Parathyroid adenoma (tissue), 2 donors: ENCODE measurements at regions not wholly inside any gene's neighbourhood (a gene's known extent, or its start where the extent isn't known, plus 50 kb on each side); places are given as distances from the start of the nearest gene placed in this dataset.

ENCODE experiments used
- H2AFZ ChIP-seq: fragments of 300-600 bp; sonication (generic); one replicate; pipeline ENCODE4 v1.7.0; 2017; ENCODE audit warnings: antibody characterized with exemption, mild to moderate bottlenecking
- H3K27ac ChIP-seq: fragments of 300-600 bp; sonication (generic); one replicate; pipeline ENCODE4 v1.7.0; 2017
- H3K27me3 ChIP-seq: fragments of 300-600 bp; sonication (generic); one replicate; pipeline ENCODE4 v1.7.0; 2017; ENCODE audit warnings: low read length; ENCODE audit not compliant: control insufficient read depth, insufficient read depth
- H3K36me3 ChIP-seq: fragments of 300-600 bp; sonication (generic); one replicate; pipeline ENCODE4 v1.7.0; 2017; ENCODE audit warnings: low read length; ENCODE audit not compliant: control insufficient read depth, insufficient read depth
- H3K4me1 ChIP-seq: fragments of 300-600 bp; sonication (generic); one replicate; pipeline ENCODE4 v1.7.0; 2017; ENCODE audit warnings: control low read depth
- H3K4me2 ChIP-seq: fragments of 300-600 bp; sonication (generic); one replicate; pipeline ENCODE4 v1.7.0; 2017; ENCODE audit warnings: low read length
- H3K4me3 ChIP-seq: fragments of 300-600 bp; sonication (generic); one replicate; pipeline ENCODE4 v1.7.0; 2017; ENCODE audit warnings: low read depth, low read length
- H3K79me2 ChIP-seq: fragments of 300-600 bp; sonication (generic); one replicate; pipeline ENCODE4 v1.7.0; 2017; ENCODE audit warnings: control low read depth
- H3K9ac ChIP-seq: fragments of 300-600 bp; sonication (generic); one replicate; pipeline ENCODE4 v1.7.0; 2017; ENCODE audit warnings: mild to moderate bottlenecking
- H3K9me3 ChIP-seq: fragments of 300-600 bp; sonication (generic); one replicate; pipeline ENCODE4 v1.7.0; 2017; ENCODE audit warnings: low read length; ENCODE audit not compliant: control insufficient read depth
- TF ChIP-seq, protein P1 (sequence below): fragments of 300-600 bp; sonication (generic); IDR thresholded peaks from one replicate; pipeline ENCODE4 v1.7.0; 2017; ENCODE audit warnings: antibody characterized with exemption, mild to moderate bottlenecking
- donor health status: primary hyperparathyroidism.

DNA sequence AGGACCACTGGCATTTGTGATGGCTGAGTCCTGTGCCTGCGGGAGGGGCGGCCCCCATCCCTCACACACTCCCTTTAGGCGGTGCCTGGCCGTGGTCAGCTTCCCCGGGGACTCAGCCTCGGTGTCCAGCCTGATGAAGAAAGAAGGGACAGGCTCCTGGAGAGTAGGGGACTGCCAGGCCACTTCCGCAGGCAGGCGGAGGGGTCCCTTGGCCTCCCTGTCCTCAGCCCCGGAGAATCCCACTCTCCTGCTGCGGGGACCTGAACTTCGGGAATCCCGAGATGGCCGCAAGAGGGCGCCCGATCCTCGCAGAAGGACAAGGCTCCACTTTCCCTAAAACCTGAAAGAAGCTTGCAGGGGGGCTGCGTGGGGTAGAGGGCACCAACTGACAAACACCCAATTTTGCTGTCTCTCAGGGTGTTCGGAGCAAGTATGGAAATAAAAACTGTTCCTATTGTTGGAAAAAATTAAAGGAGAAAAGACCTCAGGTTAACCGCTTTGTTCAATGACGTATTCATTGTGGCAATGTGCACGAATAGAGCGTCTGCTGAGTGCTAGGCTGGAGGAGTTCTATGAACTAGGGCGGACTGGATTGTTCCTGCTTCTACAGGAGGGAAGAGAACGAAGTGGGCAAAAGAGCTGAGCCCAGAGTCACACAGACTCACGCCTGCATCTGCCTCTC lies 297.3 kb downstream of the ZNF536 start:
- H3K27me3 ChIP-seq = no peaks in the 10 kb centered on the region
- H3K4me3 ChIP-seq = no peak overlapping the region
- H3K9ac ChIP-seq = no peak overlapping the region
- no peaks in the 10 kb centered on the region for H3K4me1 ChIP-seq
- H3K4me2 ChIP-seq = no peak overlapping the region
- no peak overlapping the region for H2AFZ ChIP-seq
- H3K79me2 ChIP-seq = no peaks in the 10 kb centered on the region
- H3K27ac ChIP-seq = no peak overlapping the region
- H3K9me3 ChIP-seq = no peaks in the 10 kb centered on the region
- TF ChIP-seq, protein P1, sequence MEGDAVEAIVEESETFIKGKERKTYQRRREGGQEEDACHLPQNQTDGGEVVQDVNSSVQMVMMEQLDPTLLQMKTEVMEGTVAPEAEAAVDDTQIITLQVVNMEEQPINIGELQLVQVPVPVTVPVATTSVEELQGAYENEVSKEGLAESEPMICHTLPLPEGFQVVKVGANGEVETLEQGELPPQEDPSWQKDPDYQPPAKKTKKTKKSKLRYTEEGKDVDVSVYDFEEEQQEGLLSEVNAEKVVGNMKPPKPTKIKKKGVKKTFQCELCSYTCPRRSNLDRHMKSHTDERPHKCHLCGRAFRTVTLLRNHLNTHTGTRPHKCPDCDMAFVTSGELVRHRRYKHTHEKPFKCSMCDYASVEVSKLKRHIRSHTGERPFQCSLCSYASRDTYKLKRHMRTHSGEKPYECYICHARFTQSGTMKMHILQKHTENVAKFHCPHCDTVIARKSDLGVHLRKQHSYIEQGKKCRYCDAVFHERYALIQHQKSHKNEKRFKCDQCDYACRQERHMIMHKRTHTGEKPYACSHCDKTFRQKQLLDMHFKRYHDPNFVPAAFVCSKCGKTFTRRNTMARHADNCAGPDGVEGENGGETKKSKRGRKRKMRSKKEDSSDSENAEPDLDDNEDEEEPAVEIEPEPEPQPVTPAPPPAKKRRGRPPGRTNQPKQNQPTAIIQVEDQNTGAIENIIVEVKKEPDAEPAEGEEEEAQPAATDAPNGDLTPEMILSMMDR = peak; percentile 62
- H3K36me3 ChIP-seq = no peaks in the 10 kb centered on the region

GRCh38 chr19:30668521-30669155 lies 296.5 kb downstream of the ZNF536 start:
- TF ChIP-seq, protein P1 = no peak
- no peaks in the 10 kb centered on the region for H3K36me3 ChIP-seq
- H3K4me1 ChIP-seq = no peaks in the 10 kb centered on the region
- H3K4me2 ChIP-seq = no peak overlapping the region
- H3K79me2 ChIP-seq = no peaks in the 10 kb centered on the region
- no peak overlapping the region for H2AFZ ChIP-seq
- H3K27ac ChIP-seq = no peak overlapping the region
- H3K9me3 ChIP-seq = no peaks in the 10 kb centered on the region
- no peak overlapping the region for H3K9ac ChIP-seq
- no peaks in the 10 kb centered on the region for H3K27me3 ChIP-seq
- H3K4me3 ChIP-seq = no peak overlapping the region

DNA sequence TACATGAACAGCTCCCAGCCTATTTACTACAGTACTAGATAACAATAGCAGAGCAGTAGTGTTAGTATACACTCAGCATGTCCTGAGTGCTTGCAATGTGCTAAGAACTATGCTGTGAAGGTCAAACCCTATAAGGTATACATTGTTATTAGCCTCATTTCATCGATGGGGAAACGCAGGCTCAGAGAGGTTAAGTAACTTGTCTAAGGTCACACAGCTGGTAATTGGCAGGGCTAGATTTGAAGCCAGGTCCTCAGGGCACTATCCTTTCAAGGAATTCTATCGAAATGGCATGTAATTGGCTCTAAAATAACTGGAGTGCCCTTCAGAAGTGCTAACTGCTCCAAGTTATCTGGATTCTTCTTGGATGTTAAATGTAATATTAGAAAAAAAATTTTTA lies 295.6 kb downstream of the ZNF536 start:
- H3K4me2 ChIP-seq = no peak overlapping the region
- no peaks in the 10 kb centered on the region for H3K4me1 ChIP-seq
- H3K9ac ChIP-seq = no peak overlapping the region
- no peaks in the 10 kb centered on the region for H3K9me3 ChIP-seq
- TF ChIP-seq, protein P1 = no peak
- no peaks in the 10 kb centered on the region for H3K36me3 ChIP-seq
- H3K27me3 ChIP-seq = no peaks in the 10 kb centered on the region
- H3K79me2 ChIP-seq = no peaks in the 10 kb centered on the region
- H3K4me3 ChIP-seq = no peak overlapping the region
- H3K27ac ChIP-seq = no peak overlapping the region
- no peak overlapping the region for H2AFZ ChIP-seq

GRCh38 chr19:30667227-30667626 lies 295.0 kb downstream of the ZNF536 start:
- TF ChIP-seq, protein P1 = no peak
- no peaks in the 10 kb centered on the region for H3K79me2 ChIP-seq
- H3K36me3 ChIP-seq = no peaks in the 10 kb centered on the region
- no peak overlapping the region for H3K4me3 ChIP-seq
- no peaks in the 10 kb centered on the region for H3K27me3 ChIP-seq
- H3K9ac ChIP-seq = no peak overlapping the region
- H3K4me1 ChIP-seq = no peaks in the 10 kb centered on the region
- H3K9me3 ChIP-seq = no peaks in the 10 kb centered on the region
- no peak overlapping the region for H2AFZ ChIP-seq
- H3K4me2 ChIP-seq = no peak overlapping the region
- H3K27ac ChIP-seq = no peak overlapping the region
